HG03432 (cell line): ENCODE measurements at regions not wholly inside any gene's neighbourhood (a gene's known extent, or its start where the extent isn't known, plus 50 kb on each side); places are given as distances from the start of the nearest gene placed in this dataset.
"Not testable (repeated sequence)": the region's sequence is repeated elsewhere in the genome, so short reads cannot be mapped to it uniquely, and the experiment has no call there.

Source experiments
- ATAC-seq: cut with Tn5 transposase; IDR thresholded peaks from one replicate; pipeline ENCODE4 v1.9.1; 2021; ENCODE audit warnings: mild to moderate bottlenecking, moderate library complexity; ENCODE audit not compliant: unreplicated experiment

DNA sequence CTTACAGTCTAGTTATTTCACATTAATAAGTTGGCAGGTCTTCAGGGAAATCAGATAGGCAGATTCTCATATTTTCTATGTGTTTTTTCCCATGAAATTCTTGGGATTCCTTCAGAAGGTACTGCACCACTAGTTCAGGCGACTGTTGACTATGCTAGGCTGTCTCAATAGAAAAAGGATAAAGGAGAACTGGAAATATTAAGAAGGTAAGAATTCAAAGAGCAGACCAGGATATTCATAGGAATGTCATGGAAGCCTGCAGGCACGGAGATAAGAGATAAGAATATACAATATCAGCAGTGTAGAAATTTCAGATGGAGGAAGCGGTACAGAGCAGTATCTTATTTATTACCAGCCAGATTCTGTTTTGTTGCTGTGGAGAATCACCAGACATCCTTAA is 432.1 kb upstream of the MDFIC2 start:
- ATAC-seq, result no peak

DNA sequence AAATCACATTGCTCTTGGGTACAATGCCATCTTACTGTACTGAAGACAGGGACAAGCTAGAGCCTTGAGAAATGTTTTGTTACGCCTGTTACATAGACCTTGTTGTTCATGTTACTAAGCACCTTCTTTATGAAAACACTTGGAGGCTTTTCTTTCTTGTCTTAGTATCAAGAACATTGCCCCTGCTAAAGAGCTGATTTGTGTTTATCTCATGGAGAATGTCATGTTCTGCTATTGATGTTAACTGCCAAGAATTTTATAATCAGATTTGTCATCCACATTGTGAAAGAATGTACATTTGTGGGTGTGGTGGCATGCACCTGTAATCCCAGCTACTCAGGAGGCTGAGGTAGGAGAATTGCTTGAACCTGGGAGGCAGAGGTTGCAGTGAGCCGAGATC is 431.3 kb upstream of the MDFIC2 start:
- ATAC-seq, result no peak

DNA sequence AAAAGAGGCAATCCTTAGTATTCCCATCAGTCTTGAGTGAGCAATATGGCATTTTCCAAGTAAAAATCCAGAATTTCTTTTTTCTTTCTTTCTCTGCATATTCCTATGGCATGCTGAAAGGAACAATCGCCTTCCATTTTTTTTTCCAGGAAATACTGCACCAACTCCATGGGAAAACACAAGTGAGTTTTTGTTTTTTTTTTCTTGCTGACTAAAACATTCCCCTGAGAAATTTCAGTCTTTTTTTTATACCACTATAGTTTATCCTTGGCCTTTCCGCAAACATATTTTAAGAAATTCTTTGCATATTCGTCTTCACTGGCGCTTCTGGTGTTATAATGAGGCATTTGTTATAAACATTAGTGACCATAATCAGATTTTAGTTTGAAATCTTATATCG is 429.6 kb upstream of the MDFIC2 start:
- ATAC-seq, result no peak

DNA sequence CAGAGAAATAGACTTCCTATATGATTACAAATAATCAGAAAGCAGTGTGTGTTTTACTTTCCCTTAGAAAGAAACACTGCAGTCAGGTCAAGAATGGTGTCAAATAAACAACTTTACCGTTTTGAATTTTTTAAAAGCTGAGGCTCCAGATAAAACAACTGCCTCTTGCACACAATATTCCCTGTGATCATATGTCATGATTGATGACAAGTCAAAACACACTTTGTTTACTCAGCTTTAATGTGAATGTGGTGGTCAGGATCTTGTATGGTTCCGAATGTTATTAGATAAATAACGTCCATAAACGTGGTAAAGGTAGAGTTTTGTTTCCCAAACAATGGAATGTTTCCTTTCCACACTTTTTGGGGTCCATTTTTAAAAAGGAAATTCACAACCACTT is 428.4 kb upstream of the MDFIC2 start:
- ATAC-seq, result no peak

DNA sequence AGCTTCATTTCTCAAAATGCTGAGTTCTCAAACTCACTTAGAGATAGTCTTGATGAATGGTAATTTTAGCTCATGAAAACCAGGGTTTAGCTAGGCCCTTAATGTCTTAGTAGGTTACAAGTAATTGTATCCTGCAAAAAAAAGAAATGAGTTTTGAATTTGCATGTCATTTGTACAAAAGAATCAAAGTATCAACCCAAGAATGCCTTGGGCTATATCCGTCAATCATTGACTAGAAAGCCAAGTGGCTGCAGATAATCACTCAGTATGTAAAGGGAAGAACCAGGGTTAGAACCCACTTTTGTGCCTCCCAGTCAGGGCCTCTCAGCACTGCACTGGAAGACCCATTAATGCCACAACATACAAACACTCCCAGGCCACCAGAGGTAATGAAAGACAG is 427.6 kb upstream of the MDFIC2 start:
- no peak for ATAC-seq

DNA sequence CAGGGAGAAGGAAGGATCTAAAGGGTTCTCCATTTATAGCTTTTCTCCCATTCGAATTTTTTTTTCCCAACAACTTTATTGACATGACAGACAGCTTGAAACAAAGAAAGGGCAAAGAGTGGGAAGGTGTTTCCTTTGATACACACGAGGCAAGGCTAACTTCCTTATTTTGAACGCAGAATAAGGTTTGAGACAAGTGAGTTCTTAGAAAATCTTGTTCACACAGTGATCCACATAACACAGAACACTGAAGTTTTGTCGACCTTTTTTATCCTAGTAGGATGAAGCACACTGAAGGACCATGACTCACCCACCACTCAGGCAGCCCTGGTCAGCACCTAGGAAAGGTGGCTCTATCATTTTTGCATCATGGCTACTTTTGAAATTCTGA is 425.8 kb upstream of the MDFIC2 start:
- no peak for ATAC-seq

DNA sequence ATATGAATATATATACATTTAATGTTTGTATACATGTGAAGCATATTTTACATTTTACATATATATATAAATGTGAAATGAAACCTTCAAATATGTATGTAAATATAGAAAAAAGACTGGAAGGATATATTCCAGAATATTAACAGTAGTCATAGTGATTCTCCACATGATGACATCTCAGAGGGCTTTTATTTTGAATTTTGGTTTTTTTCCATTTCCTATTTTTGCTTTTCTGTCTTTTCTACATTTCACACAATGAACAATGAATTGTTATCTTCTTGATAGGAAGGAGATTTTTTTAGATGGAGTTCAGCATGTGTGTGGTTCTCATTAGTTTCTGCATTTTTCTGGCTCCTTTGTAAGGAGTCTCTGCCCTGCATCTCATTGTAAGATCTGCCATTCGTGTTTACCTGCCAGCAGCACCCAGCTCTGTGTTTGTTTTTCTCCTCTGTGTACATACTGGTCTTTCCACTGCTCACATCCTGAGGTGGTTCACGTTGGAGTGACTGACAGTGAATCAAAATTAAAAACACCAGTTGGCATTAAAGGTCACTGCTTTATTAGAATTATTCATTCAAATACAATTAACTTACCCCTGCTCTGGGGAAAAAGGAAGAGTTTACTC is 425.3 kb upstream of the MDFIC2 start:
- ATAC-seq, result no peak

DNA sequence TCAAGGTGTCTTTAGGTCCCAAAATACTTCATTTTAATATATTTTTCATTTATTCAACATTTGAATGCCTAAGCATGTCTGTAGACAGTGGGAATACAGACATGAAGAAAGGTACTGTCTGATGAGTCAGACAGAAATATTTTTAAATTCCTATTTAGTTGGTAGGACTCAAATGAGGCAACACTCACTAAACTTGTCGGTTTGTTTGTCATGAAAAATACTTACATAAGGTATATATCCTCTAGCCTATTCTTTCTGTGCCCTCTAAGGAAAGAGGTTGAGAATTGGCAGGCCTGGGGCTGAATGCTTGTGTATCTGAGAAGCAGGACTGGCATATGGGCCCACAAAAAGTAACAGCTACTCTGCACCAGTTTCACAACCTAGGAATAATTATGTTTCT is 423.6 kb upstream of the MDFIC2 start:
- ATAC-seq, result no peak

DNA sequence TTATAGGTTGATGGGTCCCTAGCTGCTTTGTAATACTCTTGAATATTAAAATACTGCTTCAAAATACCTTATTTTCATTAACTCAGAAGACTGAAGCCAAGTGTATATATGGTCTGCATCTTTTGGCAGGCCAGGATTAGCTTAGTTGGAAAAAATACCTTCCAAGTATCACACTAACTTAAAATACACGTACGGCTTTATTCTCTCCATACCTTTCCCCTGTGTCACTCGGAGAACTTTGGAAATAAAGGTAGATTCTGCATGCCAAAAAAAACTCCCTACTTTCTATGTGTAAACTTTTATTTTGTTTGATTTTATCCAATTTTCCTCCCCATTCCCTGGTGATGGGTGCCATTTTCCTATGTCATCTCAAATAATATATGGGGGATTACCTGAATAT is 422.3 kb upstream of the MDFIC2 start:
- ATAC-seq, result no peak

DNA sequence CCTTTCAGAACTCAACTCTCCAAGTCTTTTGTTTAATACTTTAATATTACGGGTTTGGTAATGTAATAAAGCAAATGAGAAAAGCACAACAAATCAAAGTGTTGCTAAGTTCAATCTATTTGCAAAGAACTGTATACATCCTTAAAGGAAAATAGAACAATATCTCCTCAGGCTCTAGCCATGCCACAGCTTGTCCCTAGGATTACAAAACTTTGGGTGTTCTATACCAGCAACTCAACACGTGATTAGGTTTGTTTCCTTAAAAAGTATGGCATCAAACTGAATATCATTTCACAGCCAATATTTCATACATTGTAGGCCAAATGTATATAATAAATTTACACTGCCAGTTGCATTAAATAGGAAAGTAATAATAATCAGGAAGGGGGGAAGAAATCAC is 418.6 kb upstream of the MDFIC2 start:
- ATAC-seq, result no peak

DNA sequence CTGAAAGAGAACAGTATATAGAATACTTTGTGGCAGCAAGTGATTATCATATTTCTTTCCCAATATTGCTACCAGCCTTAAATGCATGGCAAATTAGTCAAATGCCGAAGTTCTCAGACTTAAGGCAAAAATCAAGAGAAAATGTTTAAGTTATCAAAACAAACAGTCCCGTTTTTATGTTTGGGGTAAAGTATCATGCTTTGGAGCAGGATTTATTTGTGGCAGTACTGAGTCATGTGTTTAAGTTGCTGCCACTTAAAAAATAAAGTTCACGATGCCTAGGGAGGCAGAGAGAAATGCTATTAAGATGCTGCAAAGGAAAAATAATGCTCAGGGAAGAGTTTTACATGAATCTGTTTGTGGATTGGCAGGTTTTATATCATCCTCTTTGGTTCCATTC is 417.4 kb upstream of the MDFIC2 start:
- ATAC-seq, result no peak

DNA sequence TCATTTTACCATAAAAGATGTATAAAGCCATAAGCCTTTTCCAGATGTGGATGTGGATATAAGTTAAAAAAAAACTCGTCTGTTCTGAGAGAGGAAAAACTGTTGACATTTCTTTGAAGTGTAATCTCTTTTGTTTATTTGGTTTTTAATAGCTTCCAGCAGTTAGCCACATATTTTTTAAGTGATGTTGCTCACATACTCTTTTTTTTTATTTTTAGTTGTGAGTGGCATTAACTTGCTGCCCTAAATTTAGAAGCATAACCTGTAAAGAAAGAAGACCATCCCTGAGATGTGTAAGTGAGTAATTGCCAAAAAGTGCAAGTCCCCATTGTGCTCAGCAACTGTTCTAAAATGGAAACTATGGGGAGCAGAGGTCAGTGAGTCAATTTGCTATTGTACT is 415.9 kb upstream of the MDFIC2 start:
- ATAC-seq, result no peak

DNA sequence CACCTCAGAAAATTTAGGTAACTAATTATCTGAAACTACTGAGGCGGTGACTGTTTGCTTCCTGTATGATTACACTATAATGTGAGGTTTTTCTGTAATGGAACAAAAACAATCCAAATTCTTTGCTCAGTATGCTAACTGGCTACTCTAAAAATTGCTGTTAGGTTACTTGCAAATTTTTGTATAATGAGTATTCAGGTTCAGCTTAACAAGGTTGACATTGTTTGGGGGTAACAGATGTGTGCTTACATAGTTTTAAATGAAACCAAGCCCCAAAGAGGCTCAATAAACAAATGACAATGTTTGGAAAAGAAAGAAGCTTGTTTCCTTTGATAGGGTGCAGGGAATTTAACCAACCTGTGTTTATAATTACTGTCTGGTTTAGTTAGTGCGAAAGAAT is 414.5 kb upstream of the MDFIC2 start:
- no peak for ATAC-seq

DNA sequence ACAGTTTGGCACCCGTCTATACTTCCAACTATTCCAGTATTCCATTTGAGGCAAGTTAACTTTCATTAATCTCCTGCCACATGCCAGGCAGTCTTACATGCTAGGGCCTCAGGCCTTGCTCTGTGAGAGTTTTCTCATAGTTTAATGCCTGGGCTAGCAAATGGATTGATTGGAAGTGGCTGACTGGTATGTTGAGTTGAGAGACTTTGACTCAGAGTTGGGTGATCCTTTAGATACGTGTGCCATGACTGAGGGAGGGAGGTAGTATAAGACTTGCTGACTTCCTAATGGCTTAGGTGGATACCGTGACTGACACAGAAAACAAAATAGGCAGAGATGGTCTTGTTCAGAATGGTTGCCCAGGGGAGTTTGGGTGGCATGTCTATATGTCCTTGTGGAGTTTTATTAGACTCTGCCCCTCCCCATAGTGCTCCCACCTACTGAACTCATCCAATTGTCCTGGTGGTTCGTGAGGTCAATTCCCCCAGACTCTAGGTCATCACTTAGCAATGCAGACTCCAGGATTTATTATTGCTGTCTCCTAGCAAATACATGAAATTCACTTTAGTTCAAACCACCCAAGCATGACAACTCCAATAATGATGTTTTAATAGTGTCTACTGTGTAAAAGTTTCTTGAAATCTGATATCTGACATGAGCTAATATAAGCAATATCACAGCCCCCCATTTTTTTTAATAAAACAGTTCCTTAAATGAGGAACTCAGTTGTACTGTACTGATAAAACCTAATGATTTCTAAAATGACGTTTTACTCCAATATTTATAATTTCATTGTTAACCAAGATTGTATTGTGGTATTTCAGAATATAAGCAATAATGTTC is 413.9 kb upstream of the MDFIC2 start:
- no peak for ATAC-seq

DNA sequence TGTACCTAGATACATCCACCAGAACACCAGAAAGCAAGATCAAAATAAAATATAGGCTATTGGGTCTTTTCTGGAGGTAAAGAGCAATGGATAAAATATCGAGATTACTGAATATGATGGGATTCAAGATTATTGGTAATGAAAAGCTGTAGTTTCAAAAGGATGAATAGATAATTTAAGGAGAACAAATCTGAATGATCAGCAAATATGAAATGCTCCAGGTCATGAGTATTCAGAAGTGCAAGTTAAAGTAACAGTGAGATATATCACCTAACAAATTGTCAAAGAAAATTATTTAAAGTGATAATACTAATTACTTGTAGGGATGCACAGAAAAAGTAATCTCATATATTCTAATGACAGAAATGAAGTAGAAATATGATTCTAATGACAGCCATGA is 409.6 kb upstream of the MDFIC2 start:
- ATAC-seq, result no peak

DNA sequence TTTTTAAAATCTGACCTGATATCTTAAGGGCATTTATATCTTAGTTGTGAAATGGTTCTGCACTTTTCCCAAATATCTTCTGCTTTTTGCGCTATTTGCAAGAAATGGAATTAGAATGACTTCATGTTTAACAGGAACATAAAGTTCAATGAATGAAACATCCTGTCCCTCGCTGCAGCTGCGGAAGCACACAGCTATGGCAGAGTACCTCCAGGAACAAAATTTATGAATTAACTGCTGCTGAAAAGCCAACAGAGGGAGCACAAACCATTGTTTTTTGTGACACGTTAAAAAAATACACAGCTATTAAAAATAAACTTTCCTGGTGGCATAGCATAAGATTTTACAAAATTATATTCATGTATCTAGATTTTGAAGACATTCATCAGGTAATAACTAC is 404.4 kb upstream of the MDFIC2 start:
- ATAC-seq, result no peak

DNA sequence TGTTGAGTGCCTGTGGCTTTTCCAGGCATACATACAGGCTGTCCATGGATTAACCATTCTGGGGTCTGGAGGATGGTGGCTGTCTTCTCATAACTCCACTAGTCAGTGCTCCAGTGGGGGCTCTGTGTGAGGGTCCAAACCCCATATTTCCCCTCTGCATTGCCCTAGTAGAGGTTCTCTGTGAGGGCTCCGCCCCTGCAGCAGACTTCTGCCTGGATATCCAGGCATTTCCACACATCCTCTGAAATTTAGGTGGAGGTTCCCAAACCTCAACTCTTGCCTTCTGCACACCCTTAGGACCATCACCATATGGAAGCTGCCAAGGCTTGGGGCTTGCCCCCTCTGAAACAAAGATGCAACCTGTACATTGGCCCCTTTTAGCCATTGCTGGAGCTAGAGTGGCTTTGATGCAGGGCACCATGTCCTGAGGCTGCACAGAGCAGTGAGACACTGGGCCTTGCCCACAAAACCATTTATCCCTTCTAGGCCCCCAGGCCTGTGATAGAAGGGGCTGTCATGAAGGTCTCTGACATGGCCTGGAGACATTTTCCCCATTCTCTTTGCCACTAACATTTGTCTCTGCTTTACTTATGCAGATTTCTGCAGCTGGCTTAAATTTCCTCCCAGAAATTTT is 400.1 kb upstream of the MDFIC2 start:
- ATAC-seq, result no peak

DNA sequence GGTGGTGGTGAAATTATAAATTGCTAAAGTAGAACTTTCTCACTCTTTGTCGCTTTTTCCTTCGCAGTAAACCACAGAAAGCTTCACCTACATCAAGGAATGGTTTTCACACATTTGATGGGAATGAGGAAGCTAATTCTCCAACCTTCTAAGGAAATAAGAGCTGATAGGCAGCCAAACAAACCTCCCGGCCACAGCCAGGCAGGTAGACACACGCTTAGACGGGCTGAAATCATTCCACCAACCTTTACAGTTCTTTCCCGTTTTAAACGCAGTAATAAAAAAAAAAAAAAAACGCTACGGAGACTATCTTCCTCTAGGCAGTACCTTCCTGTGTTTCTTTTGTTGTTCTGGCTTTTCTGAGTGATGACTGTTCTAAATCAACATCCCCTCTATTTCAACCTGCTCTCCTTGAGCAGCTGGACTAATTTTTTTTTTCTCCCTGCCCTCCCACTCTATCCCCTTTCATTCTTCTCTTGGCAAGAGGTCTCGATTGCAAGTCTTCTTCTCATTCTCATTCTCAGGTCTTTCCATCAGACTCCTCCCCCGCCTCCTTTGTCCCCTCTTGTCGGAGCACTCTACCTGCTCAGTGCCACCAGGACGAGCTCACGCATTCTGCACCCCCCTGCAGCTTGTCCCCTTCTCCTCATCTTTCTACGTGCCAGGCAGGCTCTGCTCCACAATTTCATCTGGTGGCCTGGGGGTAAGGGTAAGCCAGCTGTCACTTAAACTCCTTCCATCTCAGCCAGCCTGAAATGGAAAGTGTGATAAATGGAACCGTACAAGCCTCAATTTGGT is 391.1 kb upstream of the MDFIC2 start:
- no peak for ATAC-seq

DNA sequence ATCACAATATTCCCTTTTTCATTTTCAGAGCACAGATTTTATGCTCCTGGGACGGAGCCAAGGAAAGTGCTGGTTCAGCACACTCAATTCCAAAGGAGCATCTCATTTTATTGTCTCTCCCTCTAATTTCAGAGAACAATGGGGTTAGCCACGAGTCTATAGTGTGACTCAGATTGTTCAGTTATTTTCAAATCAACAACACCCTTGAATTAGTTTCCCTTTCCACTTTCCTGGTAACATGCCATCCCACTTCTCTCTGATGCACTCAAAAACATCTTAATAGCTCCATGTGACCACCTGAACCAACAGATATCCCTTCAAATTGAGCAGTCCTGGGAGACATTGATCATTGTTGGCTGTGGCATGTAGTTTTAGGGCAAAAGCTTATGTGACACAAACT is 389.7 kb upstream of the MDFIC2 start:
- no peak for ATAC-seq

DNA sequence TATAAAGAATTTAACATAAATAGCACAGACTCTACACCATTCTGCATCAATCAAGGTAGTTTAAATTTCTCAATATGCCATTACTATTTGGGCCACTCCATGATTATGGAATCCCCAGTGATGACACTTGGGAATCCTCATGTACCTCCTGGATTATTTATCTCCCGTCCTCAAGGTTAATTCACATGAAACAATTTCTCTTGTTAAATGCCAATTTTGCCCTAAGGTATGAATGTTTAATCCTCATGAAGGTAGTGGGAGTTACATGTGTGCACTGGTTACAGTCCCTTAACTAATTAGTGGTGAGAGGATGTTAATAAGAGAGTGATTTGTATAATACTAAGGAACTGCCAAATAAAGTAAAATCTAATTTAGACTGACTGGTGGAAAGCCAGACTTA is 372.3 kb upstream of the MDFIC2 start:
- ATAC-seq, result no peak

DNA sequence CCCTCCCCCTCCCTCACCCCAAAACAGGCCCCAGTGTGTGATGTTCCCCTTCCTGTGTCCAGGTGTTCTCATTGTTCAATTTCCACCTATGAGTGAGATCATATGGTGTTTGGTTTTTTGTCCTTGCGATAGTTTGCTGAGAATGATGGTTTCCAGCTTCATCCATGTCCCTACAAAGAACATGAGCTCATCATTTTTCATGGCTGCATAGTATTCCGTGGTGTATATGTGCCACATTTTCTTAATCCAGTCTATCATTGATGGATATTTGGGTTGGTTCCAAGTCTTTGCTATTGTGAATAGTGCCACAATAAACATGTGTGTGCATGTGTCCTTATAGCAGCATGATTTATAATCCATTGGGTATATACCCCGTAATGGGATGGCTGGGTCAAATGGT is 363.4 kb upstream of the MDFIC2 start:
- ATAC-seq, result not testable (repeated sequence)
